GM23338 (cell line): ENCODE measurements at regions not wholly inside any gene's neighbourhood (a gene's known extent, or its start where the extent isn't known, plus 50 kb on each side); places are given as distances from the start of the nearest gene placed in this dataset.

ENCODE experiments used
- ATAC-seq: fragments of 200-7000 bp; cut with Tn5 transposase; 3 replicates; pipeline ENCODE4 v1.9.1; 2020
- DNase-seq: peaks from one replicate; pipeline ENCODE4 v3.0.0-alpha.2; 2015; ENCODE audit warnings: low spot score
- H2AFZ ChIP-seq: fragments of 200-600 bp; sonication (generic); 2 replicates; pipeline ENCODE4 v1.8.0; 2016; ENCODE audit warnings: antibody characterized with exemption, mild to moderate bottlenecking, moderate library complexity
- H3F3A ChIP-seq: fragments of 200-600 bp; sonication (generic); replicated peaks from 2 replicates; pipeline ENCODE4 v1.8.0; 2017; ENCODE audit warnings: antibody characterized with exemption, mixed run types, low read depth
- H3K27ac ChIP-seq: fragments of 200-600 bp; sonication (generic); 2 replicates; pipeline ENCODE4 v1.6.1; 2016; ENCODE audit warnings: low read depth
- H3K27me3 ChIP-seq: fragments of 200-600 bp; sonication (generic); 2 replicates; pipeline ENCODE4 v1.8.0; 2016; ENCODE audit warnings: mild to moderate bottlenecking, mixed run types, moderate library complexity; ENCODE audit not compliant: insufficient read depth
- H3K36me3 ChIP-seq: fragments of 200-600 bp; sonication (generic); 2 replicates; pipeline ENCODE4 v1.8.0; 2016; ENCODE audit warnings: mild to moderate bottlenecking; ENCODE audit not compliant: insufficient read depth
- H3K4me1 ChIP-seq: fragments of 200-600 bp; sonication (generic); 2 replicates; pipeline ENCODE4 v1.8.0; 2016; ENCODE audit warnings: mild to moderate bottlenecking, moderate library complexity; ENCODE audit not compliant: insufficient read depth
- H3K4me2 ChIP-seq: fragments of 200-600 bp; sonication (generic); 2 replicates; pipeline ENCODE4 v1.7.1; 2017; ENCODE audit warnings: mixed run types
- H3K4me3 ChIP-seq: fragments of 200-600 bp; sonication (generic); 2 replicates; pipeline ENCODE4 v1.6.1; 2016; ENCODE audit warnings: mixed run types
- H3K79me2 ChIP-seq: fragments of 200-600 bp; sonication (generic); replicated peaks from 2 replicates; pipeline ENCODE4 v1.8.0; 2017; ENCODE audit warnings: mild to moderate bottlenecking; ENCODE audit not compliant: insufficient read depth
- H3K9me2 ChIP-seq: fragments of 200-600 bp; sonication (generic); 2 replicates; pipeline ENCODE4 v1.8.0; 2017; ENCODE audit not compliant: insufficient read depth
- H4K20me1 ChIP-seq: fragments of 200-600 bp; sonication (generic); replicated peaks from 2 replicates; pipeline ENCODE4 v1.8.0; 2017; ENCODE audit warnings: mild to moderate bottlenecking; ENCODE audit not compliant: insufficient read depth
- H3K27ac Mint-ChIP-seq: 2 replicates; pipeline ENCODE4 v1.8.0; 2020; ENCODE audit warnings: inconsistent platforms, mild to moderate bottlenecking, moderate library complexity, mixed read lengths
- H3K27me3 Mint-ChIP-seq: 3 replicates; pipeline ENCODE4 v1.8.0; 2022; ENCODE audit warnings: low read depth, mild to moderate bottlenecking, moderate library complexity, mixed read lengths, inconsistent platforms; ENCODE audit not compliant: insufficient read depth, poor library complexity
- H3K36me3 Mint-ChIP-seq: 3 replicates; pipeline ENCODE4 v1.8.0; 2021; ENCODE audit warnings: low read depth, mild to moderate bottlenecking, inconsistent platforms, moderate library complexity, mixed read lengths
- H3K4me1 Mint-ChIP-seq: 3 replicates; pipeline ENCODE4 v1.8.0; 2020; ENCODE audit warnings: mild to moderate bottlenecking, inconsistent platforms, mixed read lengths
- H3K4me3 Mint-ChIP-seq: 3 replicates; pipeline ENCODE4 v1.8.0; 2021; ENCODE audit warnings: moderate library complexity, mild to moderate bottlenecking, inconsistent platforms, mixed read lengths
- H3K9me3 Mint-ChIP-seq: 3 replicates; pipeline ENCODE4 v1.8.0; 2020; ENCODE audit warnings: moderate library complexity, mild to moderate bottlenecking, inconsistent platforms, mixed read lengths
- CREB1 ChIP-seq: fragments of 250-450 bp; sonication (Bioruptor Pico); IDR thresholded peaks from 2 replicates; pipeline ENCODE4 v1.5.0; 2020; ENCODE audit warnings: low read depth, mild to moderate bottlenecking, moderate library complexity
- EZH2 ChIP-seq: fragments of 200-600 bp; sonication (generic); IDR thresholded peaks from one replicate; pipeline ENCODE4 v1.8.0; 2017; ENCODE audit warnings: antibody characterized with exemption, mild to moderate bottlenecking, low read depth; ENCODE audit not compliant: unreplicated experiment
- EZH2phosphoT487 ChIP-seq: fragments of 200-600 bp; sonication (generic); IDR thresholded peaks from one replicate; pipeline ENCODE4 v1.8.1; 2018; ENCODE audit warnings: antibody characterized with exemption; ENCODE audit not compliant: unreplicated experiment
- JUNB ChIP-seq: IDR thresholded peaks from one replicate; pipeline ENCODE4 v1.6.1; 2016; ENCODE audit warnings: antibody characterized with exemption; ENCODE audit not compliant: unreplicated experiment
- POLR2AphosphoS5 ChIP-seq: IDR thresholded peaks from 2 replicates; pipeline ENCODE4 v1.6.1; 2016; ENCODE audit warnings: antibody characterized with exemption, low read depth
- STAT1 ChIP-seq: IDR thresholded peaks from one replicate; pipeline ENCODE4 v1.6.1; 2016; ENCODE audit warnings: antibody characterized with exemption; ENCODE audit not compliant: unreplicated experiment
- ZNF114 ChIP-seq: fragments of 250-450 bp; sonication (Bioruptor Pico); IDR thresholded peaks from 2 replicates; pipeline ENCODE4 v1.5.0; 2020; ENCODE audit warnings: mild to moderate bottlenecking, moderate library complexity
- ZNF331 ChIP-seq: fragments of 250-450 bp; sonication (Bioruptor Pico); IDR thresholded peaks from 2 replicates; pipeline ENCODE4 v1.5.0; 2020; ENCODE audit warnings: low read depth, mild to moderate bottlenecking, moderate library complexity
- TF ChIP-seq, protein P1 (sequence below): fragments of 250-450 bp; sonication (Bioruptor Pico); IDR thresholded peaks from 2 replicates; pipeline ENCODE4 v1.5.0; 2020; ENCODE audit warnings: mild to moderate bottlenecking, moderate library complexity
- TF ChIP-seq, protein P2 (sequence below), 2 experiments: fragments of 200-600 bp in 1 of 2; sonication (generic) in 1 of 2; conservative IDR thresholded peaks; 2 replicates each; pipeline versions ENCODE4 v1.5.1 to v1.6.1; 2016 to 2017; ENCODE audit warnings: antibody characterized with exemption in 2 of 2, low read depth in 2 of 2, mild to moderate bottlenecking in 2 of 2, moderate library complexity in 1 of 2

GRCh38 chr1:227432181-227432535 is 113.9 kb upstream of the CDC42BPA start:
- no peak overlapping the region for H3K27ac ChIP-seq

More at GRCh38 chr1:227432181-227432535, 113.9 kb upstream of the CDC42BPA start:
- Mint-ChIP-seq H3K36me3 (no peaks in the 10 kb centered on the region; the same call in 2 of the 3 replicates), H3K27ac (peak overlapping the region; percentile 96), H3K27me3 (peaks cover 14% of the 10 kb centered on the region), H3K4me3 (no peak overlapping the region), H3K9me3 (no peaks in the 10 kb centered on the region; the same call in 2 of the 3 replicates), H3K4me1 (peaks cover 18% of the 10 kb centered on the region)
- ATAC-seq, result no peak
- Histone ChIP-seq H4K20me1 (no peaks in the 10 kb centered on the region), H3K79me2 (no peaks in the 10 kb centered on the region), H3K4me2 (no peak overlapping the region), H3K27me3 (no peaks in the 10 kb centered on the region), H3F3A (no peaks in the 10 kb centered on the region), H3K4me3 (no peak overlapping the region), H3K9me2 (no peaks in the 10 kb centered on the region), H3K4me1 (peaks cover 19% of the 10 kb centered on the region; the same call in 1 of the 2 replicates), H2AFZ (no peak overlapping the region), H3K36me3 (no peaks in the 10 kb centered on the region)
- DNase-seq, result no peak
- TF ChIP-seq ZNF114, result no peak
- no peak for TF ChIP-seq ZNF331
- no peak for TF ChIP-seq CREB1
- TF ChIP-seq POLR2AphosphoS5, result no peak
- TF ChIP-seq, protein P1, sequence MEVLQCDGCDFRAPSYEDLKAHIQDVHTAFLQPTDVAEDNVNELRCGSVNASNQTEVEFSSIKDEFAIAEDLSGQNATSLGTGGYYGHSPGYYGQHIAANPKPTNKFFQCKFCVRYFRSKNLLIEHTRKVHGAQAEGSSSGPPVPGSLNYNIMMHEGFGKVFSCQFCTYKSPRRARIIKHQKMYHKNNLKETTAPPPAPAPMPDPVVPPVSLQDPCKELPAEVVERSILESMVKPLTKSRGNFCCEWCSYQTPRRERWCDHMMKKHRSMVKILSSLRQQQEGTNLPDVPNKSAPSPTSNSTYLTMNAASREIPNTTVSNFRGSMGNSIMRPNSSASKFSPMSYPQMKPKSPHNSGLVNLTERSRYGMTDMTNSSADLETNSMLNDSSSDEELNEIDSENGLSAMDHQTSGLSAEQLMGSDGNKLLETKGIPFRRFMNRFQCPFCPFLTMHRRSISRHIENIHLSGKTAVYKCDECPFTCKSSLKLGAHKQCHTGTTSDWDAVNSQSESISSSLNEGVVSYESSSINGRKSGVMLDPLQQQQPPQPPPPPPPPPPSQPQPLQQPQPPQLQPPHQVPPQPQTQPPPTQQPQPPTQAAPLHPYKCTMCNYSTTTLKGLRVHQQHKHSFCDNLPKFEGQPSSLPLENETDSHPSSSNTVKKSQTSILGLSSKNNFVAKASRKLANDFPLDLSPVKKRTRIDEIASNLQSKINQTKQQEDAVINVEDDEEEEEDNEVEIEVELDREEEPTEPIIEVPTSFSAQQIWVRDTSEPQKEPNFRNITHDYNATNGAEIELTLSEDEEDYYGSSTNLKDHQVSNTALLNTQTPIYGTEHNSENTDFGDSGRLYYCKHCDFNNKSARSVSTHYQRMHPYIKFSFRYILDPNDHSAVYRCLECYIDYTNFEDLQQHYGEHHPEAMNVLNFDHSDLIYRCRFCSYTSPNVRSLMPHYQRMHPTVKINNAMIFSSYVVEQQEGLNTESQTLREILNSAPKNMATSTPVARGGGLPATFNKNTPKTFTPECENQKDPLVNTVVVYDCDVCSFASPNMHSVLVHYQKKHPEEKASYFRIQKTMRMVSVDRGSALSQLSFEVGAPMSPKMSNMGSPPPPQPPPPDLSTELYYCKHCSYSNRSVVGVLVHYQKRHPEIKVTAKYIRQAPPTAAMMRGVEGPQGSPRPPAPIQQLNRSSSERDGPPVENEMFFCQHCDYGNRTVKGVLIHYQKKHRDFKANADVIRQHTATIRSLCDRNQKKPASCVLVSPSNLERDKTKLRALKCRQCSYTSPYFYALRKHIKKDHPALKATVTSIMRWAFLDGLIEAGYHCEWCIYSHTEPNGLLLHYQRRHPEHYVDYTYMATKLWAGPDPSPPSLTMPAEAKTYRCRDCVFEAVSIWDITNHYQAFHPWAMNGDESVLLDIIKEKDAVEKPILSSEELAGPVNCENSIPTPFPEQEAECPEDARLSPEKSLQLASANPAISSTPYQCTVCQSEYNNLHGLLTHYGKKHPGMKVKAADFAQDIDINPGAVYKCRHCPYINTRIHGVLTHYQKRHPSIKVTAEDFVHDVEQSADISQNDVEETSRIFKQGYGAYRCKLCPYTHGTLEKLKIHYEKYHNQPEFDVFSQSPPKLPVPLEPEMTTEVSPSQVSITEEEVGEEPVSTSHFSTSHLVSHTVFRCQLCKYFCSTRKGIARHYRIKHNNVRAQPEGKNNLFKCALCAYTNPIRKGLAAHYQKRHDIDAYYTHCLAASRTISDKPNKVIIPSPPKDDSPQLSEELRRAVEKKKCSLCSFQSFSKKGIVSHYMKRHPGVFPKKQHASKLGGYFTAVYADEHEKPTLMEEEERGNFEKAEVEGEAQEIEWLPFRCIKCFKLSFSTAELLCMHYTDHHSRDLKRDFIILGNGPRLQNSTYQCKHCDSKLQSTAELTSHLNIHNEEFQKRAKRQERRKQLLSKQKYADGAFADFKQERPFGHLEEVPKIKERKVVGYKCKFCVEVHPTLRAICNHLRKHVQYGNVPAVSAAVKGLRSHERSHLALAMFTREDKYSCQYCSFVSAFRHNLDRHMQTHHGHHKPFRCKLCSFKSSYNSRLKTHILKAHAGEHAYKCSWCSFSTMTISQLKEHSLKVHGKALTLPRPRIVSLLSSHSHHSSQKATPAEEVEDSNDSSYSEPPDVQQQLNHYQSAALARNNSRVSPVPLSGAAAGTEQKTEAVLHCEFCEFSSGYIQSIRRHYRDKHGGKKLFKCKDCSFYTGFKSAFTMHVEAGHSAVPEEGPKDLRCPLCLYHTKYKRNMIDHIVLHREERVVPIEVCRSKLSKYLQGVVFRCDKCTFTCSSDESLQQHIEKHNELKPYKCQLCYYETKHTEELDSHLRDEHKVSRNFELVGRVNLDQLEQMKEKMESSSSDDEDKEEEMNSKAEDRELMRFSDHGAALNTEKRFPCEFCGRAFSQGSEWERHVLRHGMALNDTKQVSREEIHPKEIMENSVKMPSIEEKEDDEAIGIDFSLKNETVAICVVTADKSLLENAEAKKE (CRISPR knock-in tag), result no peak
- TF ChIP-seq STAT1, result no peak
- TF ChIP-seq EZH2, result no peak
- TF ChIP-seq EZH2phosphoT487, result no peak
- TF ChIP-seq, protein P2, sequence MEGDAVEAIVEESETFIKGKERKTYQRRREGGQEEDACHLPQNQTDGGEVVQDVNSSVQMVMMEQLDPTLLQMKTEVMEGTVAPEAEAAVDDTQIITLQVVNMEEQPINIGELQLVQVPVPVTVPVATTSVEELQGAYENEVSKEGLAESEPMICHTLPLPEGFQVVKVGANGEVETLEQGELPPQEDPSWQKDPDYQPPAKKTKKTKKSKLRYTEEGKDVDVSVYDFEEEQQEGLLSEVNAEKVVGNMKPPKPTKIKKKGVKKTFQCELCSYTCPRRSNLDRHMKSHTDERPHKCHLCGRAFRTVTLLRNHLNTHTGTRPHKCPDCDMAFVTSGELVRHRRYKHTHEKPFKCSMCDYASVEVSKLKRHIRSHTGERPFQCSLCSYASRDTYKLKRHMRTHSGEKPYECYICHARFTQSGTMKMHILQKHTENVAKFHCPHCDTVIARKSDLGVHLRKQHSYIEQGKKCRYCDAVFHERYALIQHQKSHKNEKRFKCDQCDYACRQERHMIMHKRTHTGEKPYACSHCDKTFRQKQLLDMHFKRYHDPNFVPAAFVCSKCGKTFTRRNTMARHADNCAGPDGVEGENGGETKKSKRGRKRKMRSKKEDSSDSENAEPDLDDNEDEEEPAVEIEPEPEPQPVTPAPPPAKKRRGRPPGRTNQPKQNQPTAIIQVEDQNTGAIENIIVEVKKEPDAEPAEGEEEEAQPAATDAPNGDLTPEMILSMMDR (conservative IDR thresholded peaks at IDR 0.05; ENCODE audit: low read depth in 2 of 2), result no peak
- no peak for TF ChIP-seq JUNB
